Effector memory CD8-positive, alpha-beta T cell (primary cell): ENCODE measurements at regions not wholly inside any gene's neighbourhood (a gene's known extent, or its start where the extent isn't known, plus 50 kb on each side); places are given as distances from the start of the nearest gene placed in this dataset.
A peak's percentile ranks its signal among the peaks of the same experiment; 100 is the strongest.

ENCODE experiments used
- ATAC-seq: fragments of 150-1000 bp; cut with Tn5 transposase; replicated peaks from 2 replicates; pipeline ENCODE4 v1.10.0; 2021; ENCODE audit warnings: mild to moderate bottlenecking, moderate library complexity
- DNase-seq, 3 experiments: peaks; one replicate each; pipeline ENCODE4 v3.0.0; 2021
- H3K27ac Mint-ChIP-seq, 2 donors: one replicate each; pipeline ENCODE4 v1.8.0; 2022; ENCODE audit warnings: mild to moderate bottlenecking in 2 of 2, mixed read lengths in 2 of 2, moderate library complexity in 2 of 2
- H3K27me3 Mint-ChIP-seq, 2 donors: one replicate each; pipeline ENCODE4 v1.8.0; 2022; ENCODE audit warnings: mixed read lengths in 2 of 2
- H3K36me3 Mint-ChIP-seq: one replicate; pipeline ENCODE4 v1.8.0; 2022; ENCODE audit warnings: mild to moderate bottlenecking, moderate library complexity, mixed read lengths; ENCODE audit not compliant: insufficient read depth
- H3K4me1 Mint-ChIP-seq, 2 donors: one replicate each; pipeline ENCODE4 v1.8.0; 2022; ENCODE audit warnings: low read depth in 2 of 2, mixed read lengths in 2 of 2
- H3K4me3 Mint-ChIP-seq, 2 donors: one replicate each; pipeline ENCODE4 v1.8.0; 2022; ENCODE audit warnings: mild to moderate bottlenecking in 2 of 2, mixed read lengths in 2 of 2, moderate library complexity in 2 of 2
- H3K9me3 Mint-ChIP-seq, 2 donors: one replicate each; pipeline ENCODE4 v1.8.0; 2022; ENCODE audit warnings: mixed read lengths in 2 of 2

DNA sequence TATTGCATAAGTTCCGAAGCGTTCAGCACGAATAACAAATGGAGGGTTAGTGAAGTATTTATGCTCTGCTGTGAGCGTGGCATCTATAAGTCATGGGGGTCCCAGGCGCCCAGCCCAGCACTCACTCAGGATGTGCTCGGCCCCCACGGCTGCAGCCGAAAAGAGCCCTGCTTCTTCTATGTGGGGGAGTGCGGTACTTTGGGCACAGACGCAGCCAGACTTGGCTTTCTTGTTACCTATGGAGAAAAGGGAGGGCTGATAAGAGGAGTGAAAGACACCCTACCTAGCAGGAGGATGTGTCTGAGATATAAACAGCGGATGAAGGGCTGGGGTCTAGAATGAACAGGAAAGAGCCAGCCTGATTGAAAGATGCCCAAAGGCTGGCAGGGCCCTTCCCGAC lies 51.4 kb downstream of the MRPL36 start:
- Mint-ChIP-seq H3K36me3 (peaks cover 4% of the 10 kb centered on the region), H3K27me3 (peaks cover 35 to 71% of the 10 kb centered on the region in 2 donors), H3K9me3 (no peaks in the 10 kb centered on the region), H3K4me1 (no peaks in the 10 kb centered on the region), H3K4me3 (no peak overlapping the region), H3K27ac (no peak overlapping the region)
- DNase-seq (no peak), ATAC-seq (no peak)

DNA sequence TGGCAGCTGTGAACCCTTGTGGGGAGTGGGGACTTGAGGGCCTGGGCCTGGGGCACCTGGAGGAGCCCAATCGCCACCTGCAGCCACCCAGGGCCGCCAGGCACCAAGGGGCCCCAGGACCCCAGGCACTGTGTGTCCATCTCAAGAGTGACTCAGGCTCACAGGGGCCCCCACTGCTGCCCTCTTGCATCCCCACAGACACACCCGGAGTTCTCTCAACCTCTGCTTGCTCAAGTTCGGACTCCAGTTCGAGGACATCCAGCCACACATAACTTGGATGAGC lies 51.9 kb downstream of the MRPL36 start:
- H3K27ac Mint-ChIP-seq, result no peak overlapping the region
- no peak for ATAC-seq
- no peak for DNase-seq
- peaks cover 4% of the 10 kb centered on the region for H3K36me3 Mint-ChIP-seq
- H3K4me1 Mint-ChIP-seq, result no peaks in the 10 kb centered on the region
- no peak overlapping the region for H3K4me3 Mint-ChIP-seq
- no peaks in the 10 kb centered on the region for H3K9me3 Mint-ChIP-seq
- peaks cover 31 to 71% of the 10 kb centered on the region in 2 donors for H3K27me3 Mint-ChIP-seq

- no peak for DNase-seq
- H3K27me3 Mint-ChIP-seq, result peaks cover 29 to 71% of the 10 kb centered on the region in 2 donors
- no peaks in the 10 kb centered on the region for H3K4me1 Mint-ChIP-seq
- no peak overlapping the region for H3K27ac Mint-ChIP-seq
- H3K9me3 Mint-ChIP-seq, result no peaks in the 10 kb centered on the region
- no peak overlapping the region for H3K4me3 Mint-ChIP-seq
- no peak for ATAC-seq
- H3K36me3 Mint-ChIP-seq, result peaks cover 4% of the 10 kb centered on the region
Measured at GRCh38 chr5:1747079-1747802, 52.4 kb downstream of the MRPL36 start.

DNA sequence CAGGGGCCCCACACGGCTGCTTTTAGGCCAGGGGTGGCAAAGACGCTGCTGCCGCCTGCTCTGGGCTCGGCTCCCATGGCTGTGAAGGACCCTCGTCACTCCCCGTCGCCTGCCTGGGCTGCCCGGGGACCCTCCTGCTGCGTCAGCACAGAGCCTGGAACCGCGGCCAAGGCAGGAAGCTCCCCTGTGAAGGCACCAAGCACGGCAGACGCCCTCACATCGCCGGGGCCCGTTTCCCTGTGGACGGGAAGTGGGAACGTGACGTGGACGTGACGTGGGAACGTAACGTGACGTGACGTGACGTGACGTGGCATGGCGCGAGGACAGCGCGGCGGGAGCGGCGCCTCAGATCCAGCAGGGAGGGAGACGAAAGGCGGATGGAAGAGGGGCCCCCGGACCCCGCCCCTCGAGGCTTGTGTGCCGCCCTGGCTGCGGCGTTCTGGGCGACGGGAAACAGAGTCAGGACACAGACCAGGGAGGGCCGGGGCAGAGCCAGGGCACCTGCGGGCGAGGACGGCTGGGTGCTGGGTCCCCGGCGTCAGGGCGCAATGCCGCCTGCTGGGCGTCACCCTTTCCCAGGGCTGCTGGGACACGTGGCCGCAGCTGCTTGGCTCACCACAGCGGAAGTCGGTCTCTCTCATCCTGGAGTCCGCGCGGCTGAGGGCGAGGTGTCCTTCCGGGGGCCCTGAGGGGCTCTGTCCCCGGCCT lies 53.1 kb downstream of the MRPL36 start:
- H3K9me3 Mint-ChIP-seq, result no peaks in the 10 kb centered on the region

GRCh38 chr5:1745796-1746370 lies 53.8 kb downstream of the MRPL36 start:
- H3K9me3 Mint-ChIP-seq, result no peaks in the 10 kb centered on the region
- DNase-seq (no peak), ATAC-seq (no peak)
- peaks cover 4% of the 10 kb centered on the region for H3K36me3 Mint-ChIP-seq
- H3K27ac Mint-ChIP-seq, result no peak overlapping the region
- H3K4me3 Mint-ChIP-seq, result no peak overlapping the region
- no peaks in the 10 kb centered on the region for H3K4me1 Mint-ChIP-seq
- H3K27me3 Mint-ChIP-seq, result peaks cover 28 to 66% of the 10 kb centered on the region in 2 donors

More for the DNA sequence above, 53.1 kb downstream of the MRPL36 start:
- DNase-seq (no peak), ATAC-seq (no peak)
- Mint-ChIP-seq H3K4me1 (no peaks in the 10 kb centered on the region), H3K4me3 (no peak overlapping the region), H3K27me3 (peaks cover 25 to 69% of the 10 kb centered on the region in 2 donors), H3K27ac (no peak overlapping the region), H3K36me3 (peaks cover 4% of the 10 kb centered on the region)

DNA sequence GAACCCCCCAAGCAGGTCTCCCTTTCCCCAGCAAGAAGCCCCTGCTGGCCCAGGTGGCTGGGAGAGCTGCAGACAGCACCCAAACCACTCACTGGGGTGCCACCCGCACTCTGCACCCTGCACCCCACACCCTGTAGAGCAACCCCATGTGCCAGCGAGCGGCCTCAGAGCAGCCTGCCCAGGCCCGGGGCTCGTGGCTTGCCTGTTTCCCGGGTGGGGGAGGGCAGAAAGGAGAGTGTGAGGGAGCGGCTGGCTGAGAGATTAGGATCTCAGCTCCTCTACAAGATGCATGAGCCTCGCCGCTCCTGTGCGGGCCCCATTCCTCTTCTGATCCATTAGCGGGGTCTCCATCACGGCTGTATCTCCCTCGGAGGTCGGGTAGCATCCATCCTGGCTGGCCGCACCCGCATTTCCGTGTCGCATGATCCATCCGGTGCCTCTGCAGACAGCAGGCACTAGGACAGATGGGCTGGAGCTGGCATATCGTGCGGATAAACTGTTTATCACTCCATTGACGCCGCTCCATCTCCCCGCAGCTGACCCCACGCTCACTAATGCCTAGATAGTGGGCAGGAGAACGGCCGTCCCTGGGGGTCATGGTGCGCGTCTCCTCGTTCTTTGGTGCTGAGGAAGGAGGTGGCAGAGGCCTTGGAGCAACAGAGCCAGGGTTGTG lies 54.4 kb downstream of the MRPL36 start:
- H3K4me3 Mint-ChIP-seq, result no peak overlapping the region
- no peaks in the 10 kb centered on the region for H3K4me1 Mint-ChIP-seq
- peaks cover 33 to 64% of the 10 kb centered on the region in 2 donors for H3K27me3 Mint-ChIP-seq
- no peak overlapping the region for H3K27ac Mint-ChIP-seq
- ATAC-seq (no peak), DNase-seq (no peak)
- H3K9me3 Mint-ChIP-seq, result no peaks in the 10 kb centered on the region
- peaks cover 4% of the 10 kb centered on the region for H3K36me3 Mint-ChIP-seq

DNA sequence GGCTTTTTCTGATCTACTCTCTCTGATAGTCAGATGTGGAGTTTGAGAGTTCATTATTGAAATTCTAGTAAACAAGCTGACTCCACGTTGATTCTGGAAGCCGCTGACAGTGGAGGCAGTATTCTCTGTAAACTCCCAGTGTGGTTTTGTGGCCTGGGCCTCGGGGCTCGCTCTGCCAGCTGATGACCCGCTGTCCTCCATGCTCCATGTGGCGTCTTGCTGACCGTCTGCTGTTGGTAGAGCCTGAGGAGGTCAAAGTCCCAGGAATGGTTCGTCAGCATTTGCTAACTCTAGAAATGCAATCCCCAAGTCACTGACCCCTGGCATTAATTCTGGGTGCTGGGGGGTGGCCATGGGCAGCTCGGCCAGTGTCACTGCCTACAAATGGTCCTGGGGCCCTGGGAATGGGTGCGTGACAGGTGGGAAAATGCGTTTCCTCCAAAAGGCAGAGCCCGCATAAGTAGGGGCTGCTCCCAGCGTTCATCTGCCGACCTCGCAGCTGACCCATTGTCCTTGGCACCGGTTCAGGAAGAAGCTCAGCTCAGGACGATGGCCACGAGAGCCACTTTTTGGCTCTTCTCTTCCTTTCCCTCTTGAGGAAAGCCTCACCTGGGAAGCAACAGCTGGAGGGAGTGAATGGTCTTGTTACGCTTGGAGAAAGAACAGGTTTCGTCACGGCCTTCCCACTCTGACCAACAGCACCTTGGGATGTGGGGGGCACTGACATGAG lies 55.1 kb downstream of the MRPL36 start:
- H3K27ac Mint-ChIP-seq, result no peak overlapping the region
- no peak for DNase-seq
- no peaks in the 10 kb centered on the region for H3K9me3 Mint-ChIP-seq
- H3K27me3 Mint-ChIP-seq, result peaks cover 33 to 64% of the 10 kb centered on the region in 2 donors
- peaks cover under 1% of the 10 kb centered on the region for H3K36me3 Mint-ChIP-seq
- H3K4me3 Mint-ChIP-seq, result no peak overlapping the region
- ATAC-seq, result no peak
- no peaks in the 10 kb centered on the region for H3K4me1 Mint-ChIP-seq

DNA sequence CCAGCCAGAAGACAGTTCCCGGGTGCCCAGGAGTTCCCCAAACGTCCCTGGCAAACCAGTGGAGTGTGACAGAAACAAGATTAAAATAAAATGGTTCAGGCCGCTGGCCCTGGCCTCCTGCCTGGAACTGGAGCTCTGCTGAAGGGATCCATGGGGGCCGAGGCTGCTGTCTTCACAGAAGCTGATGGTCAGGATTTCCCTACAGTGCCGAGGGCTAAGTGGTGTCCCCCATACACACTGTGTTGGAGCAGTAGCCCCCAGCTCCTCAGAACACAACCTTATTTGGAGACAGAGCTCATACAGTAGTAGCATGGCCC lies 55.9 kb downstream of the MRPL36 start:
- no peaks in the 10 kb centered on the region for H3K36me3 Mint-ChIP-seq
- no peak overlapping the region for H3K4me3 Mint-ChIP-seq
- no peaks in the 10 kb centered on the region for H3K9me3 Mint-ChIP-seq
- H3K27me3 Mint-ChIP-seq, result peaks cover 33 to 72% of the 10 kb centered on the region in 2 donors
- no peaks in the 10 kb centered on the region for H3K4me1 Mint-ChIP-seq
- ATAC-seq (no peak), DNase-seq (no peak)
- no peak overlapping the region for H3K27ac Mint-ChIP-seq

GRCh38 chr5:1743061-1743768 lies 56.4 kb downstream of the MRPL36 start:
- no peak for DNase-seq
- H3K4me3 Mint-ChIP-seq, result no peak overlapping the region
- no peaks in the 10 kb centered on the region for H3K4me1 Mint-ChIP-seq
- H3K27me3 Mint-ChIP-seq, result peaks cover 35 to 68% of the 10 kb centered on the region in 2 donors
- H3K9me3 Mint-ChIP-seq, result no peaks in the 10 kb centered on the region
- no peaks in the 10 kb centered on the region for H3K36me3 Mint-ChIP-seq
- no peak for ATAC-seq
- H3K27ac Mint-ChIP-seq, result no peak overlapping the region

DNA sequence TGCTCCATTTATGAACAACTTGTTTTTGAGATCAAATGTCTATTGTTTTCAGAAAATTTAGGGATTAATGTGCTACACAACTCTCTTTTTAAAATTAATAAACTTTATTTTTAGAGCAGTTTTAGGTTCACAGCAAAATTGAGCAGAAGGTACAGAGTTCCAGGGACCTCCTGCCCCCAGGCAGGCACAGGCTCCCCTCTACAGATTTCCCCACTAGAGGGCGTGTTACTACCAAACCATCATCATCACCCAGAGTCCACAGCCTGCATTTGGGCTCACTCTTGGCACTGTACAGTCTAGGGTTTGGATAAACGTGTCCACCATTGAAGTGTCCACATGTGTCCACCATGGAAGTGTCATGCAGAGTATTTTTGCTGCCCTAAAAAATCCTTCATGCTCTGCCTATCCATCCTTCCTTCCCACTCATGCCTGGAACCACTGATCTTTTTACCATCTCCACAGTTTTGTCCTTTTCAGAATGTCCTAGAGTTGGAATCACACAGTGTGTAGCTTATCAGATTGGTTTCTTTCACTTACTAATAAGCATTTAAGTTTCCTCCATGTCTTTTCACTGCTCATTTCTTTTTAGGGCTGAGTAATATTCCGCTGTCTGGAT lies 61.7 kb downstream of the MRPL36 start:
- H3K27ac Mint-ChIP-seq, result no peak overlapping the region
- no peak overlapping the region for H3K4me3 Mint-ChIP-seq
- ATAC-seq, result peak; percentile 52
- peaks cover 2% of the 10 kb centered on the region for H3K36me3 Mint-ChIP-seq
- DNase-seq, result peak; percentile 31 to 41 (median 41)
- H3K27me3 Mint-ChIP-seq, result peaks cover 26 to 79% of the 10 kb centered on the region in 2 donors
- H3K9me3 Mint-ChIP-seq, result no peaks in the 10 kb centered on the region
- H3K4me1 Mint-ChIP-seq, result no peaks in the 10 kb centered on the region

- H3K36me3 Mint-ChIP-seq, result peaks cover 6% of the 10 kb centered on the region
- DNase-seq (no peak), ATAC-seq (no peak)
- H3K27me3 Mint-ChIP-seq, result peaks cover 22 to 78% of the 10 kb centered on the region in 2 donors
- no peaks in the 10 kb centered on the region for H3K9me3 Mint-ChIP-seq
- H3K4me1 Mint-ChIP-seq, result no peaks in the 10 kb centered on the region
- no peak overlapping the region for H3K4me3 Mint-ChIP-seq
- H3K27ac Mint-ChIP-seq, result no peak overlapping the region
Measured at GRCh38 chr5:1736889-1737711, 62.5 kb downstream of the MRPL36 start.

DNA sequence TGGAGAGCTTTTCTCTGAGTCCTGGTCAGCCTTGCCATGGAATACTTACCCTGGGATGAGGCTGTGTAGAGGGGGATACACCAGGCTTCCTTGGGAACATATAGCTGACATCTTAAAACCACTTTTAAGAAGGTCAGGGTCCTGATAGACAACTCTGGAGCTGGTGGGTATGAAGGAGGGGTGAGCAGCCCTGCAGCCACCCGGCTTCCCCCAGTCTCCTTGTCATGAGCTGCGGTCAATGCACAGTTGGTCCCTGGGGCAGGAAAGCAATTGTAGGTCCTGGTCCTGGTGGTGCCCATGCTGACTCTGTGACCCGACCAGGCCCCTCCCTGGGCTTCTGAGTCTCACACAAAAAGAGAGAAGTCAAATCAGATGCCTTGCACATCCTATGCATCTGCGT lies 63.6 kb downstream of the MRPL36 start:
- ATAC-seq (no peak), DNase-seq (no peak)
- Mint-ChIP-seq H3K4me3 (no peak overlapping the region), H3K27me3 (peaks cover 22 to 83% of the 10 kb centered on the region in 2 donors), H3K4me1 (no peaks in the 10 kb centered on the region), H3K36me3 (peaks cover 6% of the 10 kb centered on the region), H3K9me3 (no peaks in the 10 kb centered on the region), H3K27ac (no peak overlapping the region)
